ENCODE measurements at regions not wholly inside any gene's neighbourhood (a gene's known extent, or its start where the extent isn't known, plus 50 kb on each side); places are given as distances from the start of the nearest gene placed in this dataset.

- Histone ChIP-seq H3K9ac (no peak overlapping the region), H3K27ac (no peak overlapping the region), H3K4me2 (no peak overlapping the region), H3K79me2 (ENCODE audit: insufficient read depth, low read depth) (no peaks in the 10 kb centered on the region), H3K4me3 (IDR thresholded peaks at IDR 0.05; ENCODE audit: insufficient read depth, low read depth, low read length) (no peak overlapping the region), H4K20me1 (ENCODE audit: insufficient read depth) (no peaks in the 10 kb centered on the region), H3K4me1 (ENCODE audit: low read depth, poor library complexity, severe bottlenecking) (no peaks in the 10 kb centered on the region), H3K27me3 (ENCODE audit: insufficient read depth, low read depth) (no peaks in the 10 kb centered on the region), H3K36me3 (ENCODE audit: insufficient read depth) (no peaks in the 10 kb centered on the region), H2AFZ (ENCODE audit: low read depth) (no peak overlapping the region)
- TF ChIP-seq CTCF (conservative IDR thresholded peaks at IDR 0.05; ENCODE audit: low read depth, low read length), result no peak
Observed at GRCh38 chr9:26418480-26418879, 474.1 kb downstream of the CAAP1 start.

GRCh38 chr9:26415528-26415927, 477.1 kb downstream of the CAAP1 start:
- Histone ChIP-seq H4K20me1 (ENCODE audit: insufficient read depth) (no peaks in the 10 kb centered on the region), H3K4me2 (no peak overlapping the region), H3K9ac (no peak overlapping the region), H2AFZ (ENCODE audit: low read depth) (no peak overlapping the region), H3K4me1 (ENCODE audit: low read depth, poor library complexity, severe bottlenecking) (no peaks in the 10 kb centered on the region), H3K36me3 (ENCODE audit: insufficient read depth) (no peaks in the 10 kb centered on the region), H3K79me2 (ENCODE audit: insufficient read depth, low read depth) (no peaks in the 10 kb centered on the region), H3K27ac (no peak overlapping the region), H3K4me3 (IDR thresholded peaks at IDR 0.05; ENCODE audit: insufficient read depth, low read depth, low read length) (no peak overlapping the region), H3K27me3 (ENCODE audit: insufficient read depth, low read depth) (no peaks in the 10 kb centered on the region)
- no peak for TF ChIP-seq CTCF (conservative IDR thresholded peaks at IDR 0.05; ENCODE audit: low read depth, low read length)

GRCh38 chr9:26413611-26414010, 479.0 kb downstream of the CAAP1 start:
- TF ChIP-seq CTCF (conservative IDR thresholded peaks at IDR 0.05; ENCODE audit: low read depth, low read length), result no peak
- Histone ChIP-seq H4K20me1 (ENCODE audit: insufficient read depth) (no peaks in the 10 kb centered on the region), H3K27me3 (ENCODE audit: insufficient read depth, low read depth) (no peaks in the 10 kb centered on the region)

GRCh38 chr9:26412446-26412845, 480.2 kb downstream of the CAAP1 start:
- Histone ChIP-seq H3K4me2 (no peak overlapping the region), H3K36me3 (ENCODE audit: insufficient read depth) (no peaks in the 10 kb centered on the region), H3K79me2 (ENCODE audit: insufficient read depth, low read depth) (no peaks in the 10 kb centered on the region), H3K4me1 (ENCODE audit: low read depth, poor library complexity, severe bottlenecking) (no peaks in the 10 kb centered on the region), H3K4me3 (IDR thresholded peaks at IDR 0.05; ENCODE audit: insufficient read depth, low read depth, low read length) (no peak overlapping the region), H2AFZ (ENCODE audit: low read depth) (no peak overlapping the region), H3K27ac (no peak overlapping the region), H4K20me1 (ENCODE audit: insufficient read depth) (no peaks in the 10 kb centered on the region), H3K27me3 (ENCODE audit: insufficient read depth, low read depth) (no peaks in the 10 kb centered on the region), H3K9ac (no peak overlapping the region)
- TF ChIP-seq CTCF (conservative IDR thresholded peaks at IDR 0.05; ENCODE audit: low read depth, low read length), result no peak

More at GRCh38 chr9:26413611-26414010, 479.0 kb downstream of the CAAP1 start:
- H3K27ac ChIP-seq, result no peak overlapping the region
- H3K4me2 ChIP-seq, result no peak overlapping the region
- H2AFZ ChIP-seq (ENCODE audit: low read depth), result no peak overlapping the region
- H3K36me3 ChIP-seq (ENCODE audit: insufficient read depth), result no peaks in the 10 kb centered on the region
- no peaks in the 10 kb centered on the region for H3K79me2 ChIP-seq (ENCODE audit: insufficient read depth, low read depth)
- H3K4me3 ChIP-seq (IDR thresholded peaks at IDR 0.05; ENCODE audit: insufficient read depth, low read depth, low read length), result no peak overlapping the region
- no peak overlapping the region for H3K9ac ChIP-seq
- no peaks in the 10 kb centered on the region for H3K4me1 ChIP-seq (ENCODE audit: low read depth, poor library complexity, severe bottlenecking)

Data from KMS-11 (cell line).